ENCODE measurements at regions not wholly inside any gene's neighbourhood (a gene's known extent, or its start where the extent isn't known, plus 50 kb on each side); places are given as distances from the start of the nearest gene placed in this dataset.

DNA sequence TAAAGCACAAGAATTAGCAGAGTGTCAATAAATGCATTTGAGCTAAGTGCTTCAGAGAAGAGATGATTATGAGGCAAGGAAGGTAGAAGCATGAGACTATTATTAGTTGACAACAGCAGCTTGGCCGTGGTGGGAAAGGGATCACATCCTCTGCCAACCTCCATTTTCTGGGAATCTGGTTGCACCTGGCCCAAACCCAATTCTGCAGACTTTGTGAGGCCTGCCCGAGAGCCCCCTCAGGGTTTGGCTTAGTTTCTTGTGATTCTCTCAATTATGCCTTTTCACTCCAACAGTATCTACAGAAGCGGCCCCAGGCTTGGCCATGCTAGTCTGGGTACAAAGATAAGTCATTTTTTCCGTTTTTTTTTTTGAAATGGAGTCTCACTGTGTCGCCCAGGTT, 111.0 kb upstream of the B3GAT2 start:
- TF ChIP-seq, protein P1, sequence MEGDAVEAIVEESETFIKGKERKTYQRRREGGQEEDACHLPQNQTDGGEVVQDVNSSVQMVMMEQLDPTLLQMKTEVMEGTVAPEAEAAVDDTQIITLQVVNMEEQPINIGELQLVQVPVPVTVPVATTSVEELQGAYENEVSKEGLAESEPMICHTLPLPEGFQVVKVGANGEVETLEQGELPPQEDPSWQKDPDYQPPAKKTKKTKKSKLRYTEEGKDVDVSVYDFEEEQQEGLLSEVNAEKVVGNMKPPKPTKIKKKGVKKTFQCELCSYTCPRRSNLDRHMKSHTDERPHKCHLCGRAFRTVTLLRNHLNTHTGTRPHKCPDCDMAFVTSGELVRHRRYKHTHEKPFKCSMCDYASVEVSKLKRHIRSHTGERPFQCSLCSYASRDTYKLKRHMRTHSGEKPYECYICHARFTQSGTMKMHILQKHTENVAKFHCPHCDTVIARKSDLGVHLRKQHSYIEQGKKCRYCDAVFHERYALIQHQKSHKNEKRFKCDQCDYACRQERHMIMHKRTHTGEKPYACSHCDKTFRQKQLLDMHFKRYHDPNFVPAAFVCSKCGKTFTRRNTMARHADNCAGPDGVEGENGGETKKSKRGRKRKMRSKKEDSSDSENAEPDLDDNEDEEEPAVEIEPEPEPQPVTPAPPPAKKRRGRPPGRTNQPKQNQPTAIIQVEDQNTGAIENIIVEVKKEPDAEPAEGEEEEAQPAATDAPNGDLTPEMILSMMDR (IDR thresholded peaks at IDR 0.05 in 4 of 5, conservative IDR thresholded peaks at IDR 0.05 in 1 of 5): no peak
- no peak for TF ChIP-seq POLR2A (IDR thresholded peaks at IDR 0.05)
